Kidney epithelial cell (primary cell): ENCODE measurements at regions not wholly inside any gene's neighbourhood (a gene's known extent, or its start where the extent isn't known, plus 50 kb on each side); places are given as distances from the start of the nearest gene placed in this dataset.
"Not testable (repeated sequence)": the region's sequence is repeated elsewhere in the genome, so short reads cannot be mapped to it uniquely, and the experiment has no call there.

Experiments
- DNase-seq: peaks from one replicate; pipeline ENCODE4 v3.0.0-alpha.2; 2010; ENCODE audit warnings: low read depth
- H3K27me3 ChIP-seq: 2 replicates; pipeline ENCODE4 v1.6.0; 2011; ENCODE audit warnings: low read length; ENCODE audit not compliant: control insufficient read depth, insufficient read depth
- H3K36me3 ChIP-seq: 2 replicates; pipeline ENCODE4 v1.5.1; 2011; ENCODE audit warnings: low read length; ENCODE audit not compliant: control insufficient read depth, insufficient read depth
- H3K4me3 ChIP-seq: 2 replicates; pipeline ENCODE4 v1.5.1; 2011; ENCODE audit warnings: low read depth, mild to moderate bottlenecking, control low read depth, low read length

GRCh38 chr1:149724618-149725302 is 57.7 kb upstream of the FCGR1A start:
- H3K4me3 ChIP-seq = not testable (repeated sequence)

GRCh38 chr1:149726688-149727087 is 55.8 kb upstream of the FCGR1A start:
- not testable (repeated sequence) for DNase-seq, H3K27me3 ChIP-seq, H3K36me3 ChIP-seq, H3K4me3 ChIP-seq

More at GRCh38 chr1:149724618-149725302, 57.7 kb upstream of the FCGR1A start:
- not testable (repeated sequence) for H3K27me3 ChIP-seq, H3K36me3 ChIP-seq, DNase-seq

- not testable (repeated sequence) for DNase-seq, H3K4me3 ChIP-seq, H3K27me3 ChIP-seq, H3K36me3 ChIP-seq
Observed at GRCh38 chr1:149728598-149728997, 53.9 kb upstream of the FCGR1A start.
